Right renal cortex interstitium (tissue), 3 donors: ENCODE measurements at regions not wholly inside any gene's neighbourhood (a gene's known extent, or its start where the extent isn't known, plus 50 kb on each side); places are given as distances from the start of the nearest gene placed in this dataset.

Experiments
- DNase-seq, 3 donors: peaks; one replicate each; pipeline ENCODE4 v3.0.0-alpha.2; 2013; ENCODE audit warnings: low read depth in 3 of 3, low spot score in 2 of 3

DNA sequence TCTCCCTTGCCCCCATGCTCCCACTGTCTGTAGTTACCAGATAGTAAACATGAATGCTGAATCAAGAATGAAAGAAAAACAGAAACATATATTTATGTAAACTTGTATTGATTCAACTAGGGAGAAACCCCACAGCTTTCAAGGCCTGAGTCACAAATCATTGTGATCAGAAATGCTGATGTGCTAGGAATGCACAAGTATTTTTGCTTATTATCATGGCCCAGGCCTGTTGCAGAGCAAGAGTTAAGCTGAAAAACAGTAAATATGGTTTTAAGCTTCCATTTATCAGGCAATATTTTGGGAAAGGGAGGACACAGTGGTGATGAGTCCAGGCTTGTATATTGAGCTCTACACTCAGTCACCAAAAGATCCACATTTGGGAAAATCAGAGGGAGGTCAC lies 669.6 kb downstream of the DIAPH3 start:
- no peak for DNase-seq

- no peak for DNase-seq
Observed at GRCh38 chr13:59494560-59494970, 669.2 kb downstream of the DIAPH3 start.

DNA sequence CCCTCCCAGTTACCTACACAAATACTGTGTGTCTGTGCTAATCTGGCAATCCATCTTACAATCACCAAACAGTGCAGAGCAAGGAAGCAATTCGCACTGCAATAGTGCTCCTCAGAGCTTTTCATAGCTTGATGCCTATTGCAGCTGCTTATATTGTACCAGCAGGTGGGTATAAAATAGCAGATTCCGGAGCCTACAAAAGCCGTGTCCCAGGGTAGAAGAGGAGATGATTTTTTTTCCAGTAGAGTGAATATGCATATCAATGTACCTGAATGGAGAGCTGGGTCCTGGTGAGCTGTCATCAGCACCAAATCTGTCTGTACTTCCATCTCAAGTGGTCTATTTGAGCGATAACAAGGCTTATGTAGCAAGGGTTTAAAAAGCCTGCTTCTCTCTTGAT lies 668.4 kb downstream of the DIAPH3 start:
- no peak for DNase-seq

DNA sequence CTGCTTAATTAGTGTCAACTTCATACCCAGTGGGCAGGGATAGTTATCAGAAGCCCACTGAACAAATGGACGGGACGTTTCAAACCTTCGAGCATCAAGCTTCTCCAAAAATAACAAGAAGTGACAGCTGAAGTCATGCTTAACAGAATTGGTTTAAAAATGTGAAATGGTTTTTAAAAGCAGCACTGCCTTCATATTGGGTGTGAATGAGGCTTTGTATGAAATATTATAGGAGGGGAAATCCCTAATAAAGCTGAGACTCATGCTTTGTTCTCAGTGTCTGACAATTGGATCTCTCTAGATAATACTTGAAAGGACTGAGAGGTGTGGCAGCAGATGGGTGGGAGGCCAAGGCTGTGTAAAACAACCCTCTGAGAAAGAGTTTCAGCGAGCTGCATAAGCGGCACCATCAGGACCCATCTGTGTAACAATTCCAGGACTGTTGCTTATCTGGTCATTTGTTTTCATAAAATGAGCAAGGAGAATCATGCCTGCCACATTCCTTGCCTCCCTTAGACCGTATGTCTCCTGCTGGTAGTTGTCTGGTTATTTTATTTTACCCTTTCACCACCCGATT lies 667.7 kb downstream of the DIAPH3 start:
- DNase-seq = no peak

GRCh38 chr13:59497621-59498247 lies 666.0 kb downstream of the DIAPH3 start:
- DNase-seq = no peak

DNA sequence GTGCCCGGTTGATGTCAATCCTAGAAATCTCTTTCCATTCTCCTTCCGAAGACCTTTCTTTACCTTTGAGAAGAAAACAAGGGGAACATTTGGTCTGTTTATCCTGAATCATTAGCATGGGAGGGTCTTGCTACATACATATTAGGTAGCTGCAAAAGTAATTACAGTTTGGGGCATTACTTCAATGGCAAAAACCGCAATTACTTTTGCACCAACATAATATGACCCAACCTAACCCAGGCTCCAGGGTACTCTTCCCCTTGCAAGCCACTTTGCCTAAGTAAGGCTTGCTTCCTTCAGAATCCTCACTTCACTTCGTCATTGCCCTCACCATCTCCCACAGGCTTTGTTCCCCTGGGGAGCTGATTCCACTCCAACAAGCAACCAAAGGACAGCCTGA lies 662.7 kb downstream of the DIAPH3 start:
- no peak for DNase-seq

- DNase-seq = no peak
Observed at GRCh38 chr13:59504407-59504806, 659.3 kb downstream of the DIAPH3 start.

- no peak for DNase-seq
Observed at GRCh38 chr13:59510386-59510785, 653.3 kb downstream of the DIAPH3 start.

DNA sequence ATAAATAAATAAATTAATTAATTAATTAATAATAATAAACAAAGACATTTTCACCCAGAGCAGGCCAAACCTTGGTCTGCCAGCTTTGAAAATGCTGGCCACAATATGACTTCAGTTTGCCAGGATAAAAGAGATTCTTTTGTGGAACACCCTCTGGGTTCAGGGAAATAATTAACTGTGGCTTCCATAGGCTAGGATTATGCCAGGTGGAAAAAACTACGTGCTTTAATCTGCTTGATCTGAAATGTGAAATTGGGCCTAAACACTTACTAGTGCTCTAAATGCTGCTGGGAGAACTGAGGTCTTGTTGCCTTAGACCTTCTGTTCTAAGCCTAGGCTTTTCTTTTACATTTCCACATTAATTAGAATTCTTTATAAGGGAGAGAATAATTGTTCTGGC lies 650.0 kb downstream of the DIAPH3 start:
- DNase-seq = no peak

GRCh38 chr13:59514316-59514715 lies 649.4 kb downstream of the DIAPH3 start:
- no peak for DNase-seq

- DNase-seq = no peak
Observed at GRCh38 chr13:59519819-59520218, 643.9 kb downstream of the DIAPH3 start.

- DNase-seq = no peak
Observed at GRCh38 chr13:59521549-59521948, 642.2 kb downstream of the DIAPH3 start.

DNA sequence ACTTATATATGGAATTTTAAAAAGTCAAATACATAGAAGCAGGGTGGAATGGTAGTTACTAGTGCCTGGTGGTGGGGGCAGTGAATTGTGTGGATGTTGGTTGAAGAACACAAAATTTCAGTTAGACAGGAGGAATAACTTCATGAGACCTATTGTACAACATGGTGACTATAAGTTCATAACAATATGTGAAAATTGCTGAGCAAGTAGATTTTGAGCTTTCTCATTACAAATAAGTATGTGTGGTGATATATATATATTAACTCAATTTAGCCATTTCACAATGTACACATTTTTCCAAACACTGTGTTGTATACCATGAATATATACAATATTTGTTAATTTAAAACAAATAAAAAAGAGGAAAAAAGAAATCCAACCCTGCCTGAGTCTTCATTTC lies 641.1 kb downstream of the DIAPH3 start:
- no peak for DNase-seq

DNA sequence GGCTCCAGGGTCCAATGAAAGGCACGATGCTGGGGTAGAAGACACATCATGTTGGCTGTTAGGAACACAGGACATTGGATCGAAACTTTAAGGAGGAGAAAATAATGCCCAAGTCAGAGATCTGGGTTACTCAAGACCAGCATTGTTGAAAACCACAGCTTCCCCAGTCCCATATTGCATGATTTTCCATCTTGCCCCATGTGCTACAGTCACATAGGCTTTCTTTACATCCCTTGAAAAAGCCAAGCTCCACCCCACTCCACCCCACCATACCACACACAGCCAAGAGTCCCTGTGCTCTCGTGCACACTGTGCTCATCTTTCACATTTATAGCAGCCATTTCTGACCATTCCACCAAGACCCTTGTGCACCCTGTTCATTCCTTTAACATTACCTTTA lies 636.2 kb downstream of the DIAPH3 start:
- no peak for DNase-seq

DNA sequence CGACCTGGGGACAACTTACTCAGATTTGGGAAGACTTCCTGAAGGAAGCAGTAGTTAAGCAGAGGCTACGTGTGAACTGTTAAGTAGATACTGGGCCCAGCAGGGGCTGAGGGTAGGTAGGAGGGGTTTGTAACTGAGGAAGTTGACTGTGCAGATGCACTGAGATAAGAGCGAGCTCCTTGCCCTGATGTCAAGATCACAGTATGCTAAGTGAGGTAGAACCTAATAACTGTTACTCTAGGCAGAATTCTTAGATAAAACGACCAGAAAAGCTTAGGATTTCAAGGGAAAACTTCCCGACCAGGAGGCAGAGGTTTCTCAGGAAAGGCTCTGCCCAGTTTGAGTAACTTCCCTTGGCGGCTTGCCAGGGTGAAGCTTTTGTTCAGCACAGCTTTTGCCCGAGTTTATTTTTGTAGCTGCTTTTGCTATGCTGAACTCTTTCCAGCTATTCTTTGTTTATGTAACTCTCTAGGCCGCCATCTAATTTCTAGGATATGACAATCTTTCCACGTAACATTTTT lies 632.1 kb downstream of the DIAPH3 start:
- peak; percentile 30 to 42 (median 31) for DNase-seq

DNA sequence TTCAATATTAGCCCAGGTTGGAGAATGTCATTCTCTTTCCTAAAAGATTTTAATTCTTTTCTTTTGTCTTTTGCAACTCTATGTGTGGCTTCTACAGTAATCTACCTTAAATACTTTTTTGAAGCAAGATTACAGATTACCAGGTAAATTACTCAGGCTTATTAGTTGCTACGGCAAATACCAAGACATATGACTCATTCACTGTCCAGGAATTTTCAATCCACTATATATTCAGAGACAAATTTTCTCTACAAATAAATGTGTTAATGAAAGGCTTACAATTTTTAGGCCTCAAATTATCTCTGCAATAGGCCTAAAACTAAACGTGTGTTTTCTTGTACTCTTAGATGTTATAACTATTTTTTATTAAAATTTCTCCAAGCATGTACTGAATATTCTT lies 631.3 kb downstream of the DIAPH3 start:
- DNase-seq = no peak

GRCh38 chr13:59533561-59534555 lies 629.9 kb downstream of the DIAPH3 start:
- no peak for DNase-seq

DNA sequence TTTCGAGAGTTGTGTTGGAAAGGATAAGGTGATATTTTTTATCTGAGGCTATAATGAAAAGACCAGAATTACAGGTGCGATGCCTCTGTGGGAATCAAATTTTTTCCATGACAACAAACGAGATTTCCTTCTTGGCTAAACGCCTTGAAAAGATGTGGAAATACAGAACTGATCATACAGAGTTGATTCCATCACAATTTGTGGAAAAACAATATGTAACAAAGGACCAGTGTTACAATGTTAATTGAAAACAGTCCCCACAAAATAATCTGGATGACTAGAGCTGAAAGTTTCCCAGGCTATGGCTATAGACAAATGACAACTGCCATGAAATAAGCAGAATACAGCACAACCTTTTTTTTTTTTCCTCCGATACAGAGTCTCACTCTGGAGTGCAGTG lies 628.9 kb downstream of the DIAPH3 start:
- DNase-seq = no peak

- DNase-seq = no peak
Observed at GRCh38 chr13:59537500-59537899, 626.2 kb downstream of the DIAPH3 start.

DNA sequence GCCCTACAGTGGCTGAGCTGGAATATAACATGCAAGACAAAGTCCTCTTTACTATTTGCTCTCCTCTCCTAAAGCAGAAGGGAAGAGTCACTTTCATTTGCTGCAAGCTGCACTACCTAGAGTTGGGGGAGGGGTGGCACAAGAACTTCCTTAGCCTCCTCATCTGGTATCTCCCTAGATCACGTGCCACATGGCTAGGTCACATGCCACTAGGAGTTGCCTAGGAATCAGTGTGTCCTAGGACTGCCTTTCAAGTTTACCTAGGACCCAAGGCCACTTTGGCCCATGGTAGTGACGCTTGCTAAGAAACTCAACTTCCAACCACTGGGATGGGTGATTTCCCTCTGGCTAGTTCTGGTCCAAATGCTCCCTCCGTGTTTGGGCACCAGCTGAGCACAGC lies 625.2 kb downstream of the DIAPH3 start:
- no peak for DNase-seq

DNA sequence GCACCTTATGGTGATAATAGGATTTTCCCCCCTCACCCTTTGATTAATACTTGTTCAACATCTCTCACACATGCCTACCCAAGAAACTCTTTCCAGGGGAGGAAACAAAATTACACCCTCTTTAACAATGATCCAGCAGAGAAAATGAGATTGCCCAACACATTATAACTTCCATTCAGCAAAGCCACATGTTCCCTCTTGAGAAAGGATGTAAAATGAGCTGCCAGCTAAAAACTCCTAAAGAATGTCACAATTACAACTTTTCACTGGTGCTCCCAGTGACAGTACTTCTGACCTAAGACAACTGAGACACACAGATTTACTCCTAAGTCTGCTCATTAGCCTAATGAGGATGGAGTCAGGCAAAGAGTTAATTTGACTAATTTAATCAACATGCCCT lies 621.4 kb downstream of the DIAPH3 start:
- DNase-seq = no peak

DNA sequence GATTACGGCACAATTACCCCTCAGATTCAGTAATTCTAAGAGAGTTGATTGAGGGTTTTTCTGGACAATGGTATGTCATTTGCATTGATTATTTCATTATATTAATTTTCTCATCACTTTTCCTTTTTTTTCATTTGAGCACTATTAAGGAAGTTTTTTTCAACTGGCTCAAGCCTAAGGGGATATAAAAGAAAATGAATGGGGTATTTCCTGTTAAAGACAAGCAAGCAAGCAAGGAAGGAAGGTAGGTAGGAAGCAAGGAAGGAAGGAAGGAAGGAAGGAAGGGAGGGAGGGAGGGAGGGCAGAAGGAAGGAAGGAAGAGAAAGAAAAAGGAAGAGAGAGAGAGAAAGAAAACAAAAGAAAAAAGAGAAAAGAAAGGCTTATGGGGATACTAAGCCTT lies 620.3 kb downstream of the DIAPH3 start:
- no peak for DNase-seq
